Suppressor macrophage treated with lipopolysaccharide for 4 hours (primary cell): ENCODE measurements at regions not wholly inside any gene's neighbourhood (a gene's known extent, or its start where the extent isn't known, plus 50 kb on each side); places are given as distances from the start of the nearest gene placed in this dataset.

Source experiments
- DNase-seq: peaks from one replicate; pipeline ENCODE4 v3.0.0-alpha.2; 2020

- no peak for DNase-seq
These were observed 51.6 kb upstream of the KCND3 start for GRCh38 chr1:112040891-112041740.

- no peak for DNase-seq
These were observed 54.4 kb upstream of the KCND3 start for GRCh38 chr1:112043901-112044300.

- no peak for DNase-seq
These were observed 55.3 kb upstream of the KCND3 start for GRCh38 chr1:112044745-112045144.

GRCh38 chr1:112046630-112047029 is 57.2 kb upstream of the KCND3 start:
- no peak for DNase-seq

- DNase-seq: no peak
These were observed 59.0 kb upstream of the KCND3 start for GRCh38 chr1:112048421-112048820.

GRCh38 chr1:112054510-112054909 is 65.0 kb upstream of the KCND3 start:
- DNase-seq: no peak

- no peak for DNase-seq
These were observed 66.9 kb upstream of the KCND3 start for GRCh38 chr1:112056354-112056753.

GRCh38 chr1:112057736-112058135 is 68.3 kb upstream of the KCND3 start:
- no peak for DNase-seq

GRCh38 chr1:112058815-112059450 is 69.5 kb upstream of the KCND3 start:
- DNase-seq: no peak

- no peak for DNase-seq
These were observed 70.2 kb upstream of the KCND3 start for GRCh38 chr1:112059679-112060078.

GRCh38 chr1:112060261-112060660 is 70.8 kb upstream of the KCND3 start:
- no peak for DNase-seq

- no peak for DNase-seq
These were observed 71.6 kb upstream of the KCND3 start for GRCh38 chr1:112061056-112061455.

- no peak for DNase-seq
These were observed 72.4 kb upstream of the KCND3 start for GRCh38 chr1:112061901-112062320.

- DNase-seq: no peak
These were observed 74.6 kb upstream of the KCND3 start for GRCh38 chr1:112063781-112064728.

- DNase-seq: no peak
These were observed 78.5 kb upstream of the KCND3 start for GRCh38 chr1:112067989-112068388.

GRCh38 chr1:112070677-112071076 is 81.2 kb upstream of the KCND3 start:
- no peak for DNase-seq

- no peak for DNase-seq
These were observed 85.2 kb upstream of the KCND3 start for GRCh38 chr1:112074711-112075110.

GRCh38 chr1:112075566-112075965 is 86.1 kb upstream of the KCND3 start:
- DNase-seq: no peak

GRCh38 chr1:112079446-112079845 is 90.0 kb upstream of the KCND3 start:
- no peak for DNase-seq

GRCh38 chr1:112083487-112083886 is 94.0 kb upstream of the KCND3 start:
- DNase-seq: no peak

GRCh38 chr1:112092656-112093371 is 103.3 kb upstream of the KCND3 start:
- DNase-seq: no peak

GRCh38 chr1:112093372-112093694 is 103.9 kb upstream of the KCND3 start:
- DNase-seq: no peak

GRCh38 chr1:112099979-112100378 is 110.5 kb upstream of the KCND3 start:
- no peak for DNase-seq
